Activated CD4-positive, alpha-beta T cell treated with anti-CD3 and anti-CD28 coated beads, Interleukin-2, Interleukin-4, amounts not matched to agents 100 ng/mL and 50 ng/mL, durations not matched to agents 16 hours and 8 hours (primary cell): ENCODE measurements at regions not wholly inside any gene's neighbourhood (a gene's known extent, or its start where the extent isn't known, plus 50 kb on each side); places are given as distances from the start of the nearest gene placed in this dataset.

ENCODE experiments used
- DNase-seq: peaks from one replicate; pipeline ENCODE4 v3.0.0-alpha.2; 2020; ENCODE audit warnings: low spot score

GRCh38 chr14:76551906-76552305 lies 176.0 kb downstream of the ESRRB start:
- no peak for DNase-seq

- no peak for DNase-seq
Measured at GRCh38 chr14:76564471-76565422, 188.8 kb downstream of the ESRRB start.

GRCh38 chr14:76566439-76566838 lies 190.5 kb downstream of the ESRRB start:
- no peak for DNase-seq

- DNase-seq: no peak
Measured at GRCh38 chr14:76574416-76575095, 186.7 kb upstream of the VASH1 start.

GRCh38 chr14:76575108-76575507 lies 186.2 kb upstream of the VASH1 start:
- DNase-seq: no peak

- no peak for DNase-seq
Measured at GRCh38 chr14:76576047-76576741, 185.1 kb upstream of the VASH1 start.

- DNase-seq: no peak
Measured at GRCh38 chr14:76577090-76577489, 184.2 kb upstream of the VASH1 start.

- DNase-seq: no peak
Measured at GRCh38 chr14:76577837-76578236, 183.4 kb upstream of the VASH1 start.

- no peak for DNase-seq
Measured at GRCh38 chr14:76580399-76580798, 180.9 kb upstream of the VASH1 start.

GRCh38 chr14:76580967-76581366 lies 180.3 kb upstream of the VASH1 start:
- DNase-seq: no peak

- DNase-seq: no peak
Measured at GRCh38 chr14:76581592-76581991, 179.7 kb upstream of the VASH1 start.

GRCh38 chr14:76582447-76582846 lies 178.8 kb upstream of the VASH1 start:
- DNase-seq: no peak

- DNase-seq: no peak
Measured at GRCh38 chr14:76583174-76583573, 178.1 kb upstream of the VASH1 start.

GRCh38 chr14:76583805-76584204 lies 177.5 kb upstream of the VASH1 start:
- DNase-seq: no peak

- no peak for DNase-seq
Measured at GRCh38 chr14:76584271-76584702, 177.0 kb upstream of the VASH1 start.

GRCh38 chr14:76585616-76586015 lies 175.7 kb upstream of the VASH1 start:
- DNase-seq: no peak

- no peak for DNase-seq
Measured at GRCh38 chr14:76589246-76589645, 172.0 kb upstream of the VASH1 start.

GRCh38 chr14:76591266-76591665 lies 170.0 kb upstream of the VASH1 start:
- no peak for DNase-seq

- no peak for DNase-seq
Measured at GRCh38 chr14:76595266-76595665, 166.0 kb upstream of the VASH1 start.

- no peak for DNase-seq
Measured at GRCh38 chr14:76597387-76597786, 163.9 kb upstream of the VASH1 start.

- DNase-seq: no peak
Measured at GRCh38 chr14:76599141-76599540, 162.1 kb upstream of the VASH1 start.

GRCh38 chr14:76599559-76600287 lies 161.5 kb upstream of the VASH1 start:
- no peak for DNase-seq
